BLaER1 treated with 17β-estradiol and CSF1 and Interleukin-3, amounts not matched to agents 10 nM and 100 nM (cell line): ENCODE measurements at regions not wholly inside any gene's neighbourhood (a gene's known extent, or its start where the extent isn't known, plus 50 kb on each side); places are given as distances from the start of the nearest gene placed in this dataset.

Experiments used
- H3K27ac ChIP-seq, 11 experiments: shearing (Covaris generic); formaldehyde crosslinking; 2 replicates each; pipeline ENCODE4 v1.8.1; 2022
- H3K27me3 ChIP-seq, 11 experiments: shearing (Covaris generic); formaldehyde crosslinking; 2 replicates each; pipeline ENCODE4 v1.8.1; 2022
- H3K36me3 ChIP-seq, 11 experiments: shearing (Covaris generic); formaldehyde crosslinking; 2 replicates each; pipeline ENCODE4 v1.8.1; 2022
- H3K4me1 ChIP-seq, 10 experiments: shearing (Covaris generic); formaldehyde crosslinking; 2 replicates each; pipeline ENCODE4 v1.8.1; 2022
- H3K4me2 ChIP-seq, 11 experiments: shearing (Covaris generic); formaldehyde crosslinking; 2 replicates each; pipeline ENCODE4 v1.8.1; 2022
- H3K4me3 ChIP-seq, 10 experiments: shearing (Covaris generic); formaldehyde crosslinking; 2 replicates each; pipeline ENCODE4 v1.8.1; 2022
- H3K9ac ChIP-seq, 11 experiments: shearing (Covaris generic); formaldehyde crosslinking; 2 replicates each; pipeline ENCODE4 v1.8.1; 2022
- H3K9me3 ChIP-seq, 11 experiments: shearing (Covaris generic); formaldehyde crosslinking; replicated peaks in 1 of 11; 2 replicates each; pipeline ENCODE4 v1.8.1; 2022
- H4K20me1 ChIP-seq, 11 experiments: shearing (Covaris generic); formaldehyde crosslinking; 2 replicates each; pipeline ENCODE4 v1.8.1; 2022
- Cebpa-rat ChIP-seq, 11 experiments: shearing (Covaris generic); IDR thresholded peaks; 2 replicates each; pipeline ENCODE4 v1.8.1; 2022

DNA sequence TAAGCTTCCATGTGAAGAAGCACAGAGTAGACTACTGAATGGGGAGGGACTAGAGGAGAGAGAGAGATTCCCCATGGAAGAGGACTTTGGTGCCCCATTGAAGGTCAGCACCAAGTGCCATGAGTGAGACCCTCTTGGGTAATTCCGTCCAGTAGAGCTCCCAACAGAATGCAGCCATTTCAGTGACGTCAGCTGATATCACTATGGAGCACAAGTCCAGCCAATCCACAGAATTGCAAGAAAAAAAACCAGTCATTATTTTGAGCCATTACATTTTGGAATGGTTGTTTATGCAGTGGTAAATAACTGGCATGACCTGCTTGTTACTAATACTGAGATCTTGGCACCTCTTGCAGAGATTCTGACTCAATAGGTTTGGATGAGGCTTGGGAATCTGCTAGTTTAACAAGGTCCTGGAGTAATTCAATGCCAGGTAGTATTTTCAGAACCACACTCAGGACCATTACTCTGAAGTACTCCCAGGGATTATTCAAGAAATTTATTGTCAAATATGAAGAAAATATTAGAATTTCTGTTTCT is 52.6 kb upstream of the SP8 start:
- H3K4me1 ChIP-seq, result no peaks in the 10 kb centered on the region
- H3K9ac ChIP-seq, result no peak overlapping the region
- peaks cover 0 to 6% (median 0%) of the 10 kb centered on the region in 11 experiments; a peak in 1 of 22 replicates for H3K9me3 ChIP-seq
- no peak overlapping the region for H3K4me3 ChIP-seq
- no peaks in the 10 kb centered on the region for H3K36me3 ChIP-seq
- TF ChIP-seq Cebpa-rat (IDR thresholded peaks at IDR 0.05), result no peak
- H4K20me1 ChIP-seq, result no peaks in the 10 kb centered on the region
- no peaks in the 10 kb centered on the region for H3K27me3 ChIP-seq
- H3K27ac ChIP-seq, result no peak overlapping the region
- no peak overlapping the region for H3K4me2 ChIP-seq

DNA sequence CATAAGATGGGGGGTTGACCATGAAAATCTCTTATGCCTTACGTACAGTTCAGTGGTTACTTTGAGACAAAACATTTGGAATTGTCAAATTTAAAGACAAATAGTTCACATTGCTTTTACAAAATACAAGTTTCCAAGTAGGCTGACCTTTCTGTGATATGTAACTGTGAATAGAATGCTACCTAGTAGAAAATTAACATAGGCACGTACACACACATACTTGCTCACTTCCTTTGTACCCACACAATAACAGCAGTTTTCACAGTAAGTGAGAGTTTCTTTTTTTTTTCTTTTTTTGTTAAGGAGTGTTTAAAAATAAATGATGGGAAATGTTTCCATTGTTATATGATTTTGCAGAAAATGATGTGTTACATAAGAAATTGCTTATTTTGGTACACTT is 53.3 kb upstream of the SP8 start:
- Histone ChIP-seq H3K9ac (no peak overlapping the region), H3K4me3 (no peak overlapping the region), H3K4me2 (no peak overlapping the region), H3K4me1 (no peaks in the 10 kb centered on the region), H3K9me3 (peaks cover 0 to 6% (median 0%) of the 10 kb centered on the region in 11 experiments; a peak in 1 of 22 replicates), H3K36me3 (no peaks in the 10 kb centered on the region), H3K27ac (no peak overlapping the region), H4K20me1 (no peaks in the 10 kb centered on the region), H3K27me3 (no peaks in the 10 kb centered on the region)
- TF ChIP-seq Cebpa-rat (IDR thresholded peaks at IDR 0.05), result no peak

DNA sequence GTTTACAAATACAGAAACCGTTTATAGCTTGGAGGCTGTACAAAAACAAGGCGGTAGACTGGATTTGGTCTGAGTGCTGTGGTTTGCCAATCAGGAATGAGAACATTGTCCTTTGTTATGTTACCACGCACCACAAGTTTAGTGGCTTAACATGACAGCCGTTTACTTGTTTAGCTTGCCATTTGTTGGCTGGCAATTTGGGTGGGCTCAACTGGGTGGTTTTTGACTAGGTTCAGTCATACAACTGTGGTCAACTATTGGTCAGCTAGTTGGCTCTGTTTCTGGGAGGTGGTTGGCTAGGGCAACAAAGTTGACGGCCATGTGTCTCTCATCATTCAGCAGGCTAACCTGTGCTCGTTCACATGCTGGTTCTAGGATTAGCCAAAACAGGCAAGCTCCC is 60.1 kb upstream of the SP8 start:
- Histone ChIP-seq H3K9ac (no peak overlapping the region), H3K4me2 (no peak overlapping the region), H3K27ac (no peak overlapping the region), H3K9me3 (no peaks in the 10 kb centered on the region), H3K4me3 (no peak overlapping the region), H3K36me3 (no peaks in the 10 kb centered on the region), H3K4me1 (no peaks in the 10 kb centered on the region), H4K20me1 (no peaks in the 10 kb centered on the region), H3K27me3 (no peaks in the 10 kb centered on the region)
- no peak for TF ChIP-seq Cebpa-rat (IDR thresholded peaks at IDR 0.05)

DNA sequence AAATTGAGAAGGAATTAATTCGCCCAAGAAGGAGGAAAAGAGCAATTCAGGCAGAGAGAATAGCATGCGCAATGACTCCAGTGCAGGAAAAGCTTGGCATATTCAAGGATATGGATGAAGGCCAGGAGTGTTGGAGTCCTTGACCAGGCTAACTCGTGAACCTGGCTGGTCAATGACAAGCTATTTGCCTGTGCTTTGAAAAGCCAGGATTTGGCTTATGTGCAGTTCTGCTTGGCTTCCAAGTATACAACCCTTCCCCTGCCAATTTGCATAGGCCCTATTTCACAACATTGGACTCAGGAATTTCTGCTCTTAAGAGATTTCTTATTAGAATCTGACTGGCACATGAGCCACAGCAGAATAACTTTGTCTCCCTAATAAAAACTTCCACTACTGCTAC is 72.3 kb upstream of the SP8 start:
- no peak overlapping the region for H3K4me2 ChIP-seq
- TF ChIP-seq Cebpa-rat (IDR thresholded peaks at IDR 0.05), result no peak
- no peaks in the 10 kb centered on the region for H3K36me3 ChIP-seq
- no peaks in the 10 kb centered on the region for H3K4me1 ChIP-seq
- no peak overlapping the region for H3K27ac ChIP-seq
- H3K27me3 ChIP-seq, result no peaks in the 10 kb centered on the region
- H4K20me1 ChIP-seq, result no peaks in the 10 kb centered on the region
- no peaks in the 10 kb centered on the region for H3K9me3 ChIP-seq
- H3K4me3 ChIP-seq, result no peak overlapping the region
- H3K9ac ChIP-seq, result no peak overlapping the region

DNA sequence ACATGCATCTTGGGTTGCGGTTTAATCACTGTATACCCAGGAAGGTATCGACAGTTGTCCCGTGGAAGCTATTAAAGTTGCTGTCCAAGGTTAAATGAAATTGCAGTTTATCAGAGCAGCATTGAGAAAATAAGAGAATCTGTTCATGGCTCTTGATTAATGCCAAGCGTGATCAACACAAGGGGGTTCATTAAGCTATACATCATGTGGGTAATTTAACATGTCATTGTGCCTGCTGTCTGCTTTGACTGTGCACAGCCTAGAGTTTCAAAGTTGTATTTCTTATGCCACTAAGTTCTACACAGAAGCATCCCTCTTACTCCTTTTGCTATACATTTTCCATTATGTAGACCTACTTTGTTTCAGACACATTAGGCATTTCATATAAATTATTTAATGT is 74.8 kb upstream of the SP8 start:
- no peaks in the 10 kb centered on the region for H4K20me1 ChIP-seq
- H3K9ac ChIP-seq, result no peak overlapping the region
- no peaks in the 10 kb centered on the region for H3K4me1 ChIP-seq
- H3K27ac ChIP-seq, result no peak overlapping the region
- no peak for TF ChIP-seq Cebpa-rat (IDR thresholded peaks at IDR 0.05)
- no peak overlapping the region for H3K4me3 ChIP-seq
- H3K4me2 ChIP-seq, result no peak overlapping the region
- H3K27me3 ChIP-seq, result no peaks in the 10 kb centered on the region
- H3K36me3 ChIP-seq, result no peaks in the 10 kb centered on the region
- H3K9me3 ChIP-seq, result no peaks in the 10 kb centered on the region

DNA sequence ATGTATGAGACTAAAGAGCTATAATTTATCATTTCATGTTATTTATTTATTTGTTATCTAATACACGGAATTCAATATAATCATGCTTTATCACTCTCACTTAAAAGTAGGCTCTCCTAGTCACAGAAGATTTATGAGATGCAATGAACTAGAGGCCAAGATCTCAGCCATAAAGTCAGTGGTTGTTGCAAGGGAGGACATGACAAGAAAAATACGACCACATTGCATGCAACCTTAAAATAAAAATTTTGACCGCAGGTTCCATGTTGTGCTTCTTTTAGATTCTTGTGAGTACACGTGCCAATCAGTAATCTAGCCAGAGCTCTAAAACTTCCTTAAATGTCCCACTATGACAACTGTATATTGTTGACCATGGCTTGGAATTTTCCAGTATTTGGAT is 75.9 kb upstream of the SP8 start:
- Histone ChIP-seq H3K4me3 (no peak overlapping the region), H4K20me1 (no peaks in the 10 kb centered on the region), H3K9me3 (no peaks in the 10 kb centered on the region), H3K4me1 (no peaks in the 10 kb centered on the region), H3K9ac (no peak overlapping the region), H3K27ac (no peak overlapping the region), H3K27me3 (no peaks in the 10 kb centered on the region), H3K4me2 (no peak overlapping the region), H3K36me3 (no peaks in the 10 kb centered on the region)
- TF ChIP-seq Cebpa-rat (IDR thresholded peaks at IDR 0.05), result no peak

DNA sequence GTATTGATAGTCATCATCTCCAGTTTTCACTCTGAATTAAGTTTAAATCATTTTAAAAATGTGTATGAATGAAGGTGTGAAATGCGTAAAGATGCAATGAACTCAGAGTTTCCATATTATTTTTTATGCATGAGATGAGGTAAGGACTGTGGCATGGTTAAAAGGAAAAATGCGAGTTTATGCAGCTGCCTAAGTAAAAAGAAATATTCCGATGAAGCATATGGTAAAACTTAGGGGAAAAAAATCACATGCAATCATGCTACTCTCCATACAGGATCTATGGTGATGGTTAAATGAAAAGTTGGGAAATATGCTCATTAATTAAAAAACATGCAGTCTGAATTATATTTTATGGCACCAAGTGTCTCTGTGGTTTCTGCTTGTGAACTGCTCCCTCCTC is 77.5 kb upstream of the SP8 start:
- H3K36me3 ChIP-seq, result no peaks in the 10 kb centered on the region
- H3K9me3 ChIP-seq, result no peaks in the 10 kb centered on the region
- no peak for TF ChIP-seq Cebpa-rat (IDR thresholded peaks at IDR 0.05)
- no peak overlapping the region for H3K4me3 ChIP-seq
- H4K20me1 ChIP-seq, result no peaks in the 10 kb centered on the region
- H3K4me1 ChIP-seq, result no peaks in the 10 kb centered on the region
- H3K27ac ChIP-seq, result no peak overlapping the region
- H3K4me2 ChIP-seq, result no peak overlapping the region
- no peak overlapping the region for H3K9ac ChIP-seq
- H3K27me3 ChIP-seq, result no peaks in the 10 kb centered on the region

DNA sequence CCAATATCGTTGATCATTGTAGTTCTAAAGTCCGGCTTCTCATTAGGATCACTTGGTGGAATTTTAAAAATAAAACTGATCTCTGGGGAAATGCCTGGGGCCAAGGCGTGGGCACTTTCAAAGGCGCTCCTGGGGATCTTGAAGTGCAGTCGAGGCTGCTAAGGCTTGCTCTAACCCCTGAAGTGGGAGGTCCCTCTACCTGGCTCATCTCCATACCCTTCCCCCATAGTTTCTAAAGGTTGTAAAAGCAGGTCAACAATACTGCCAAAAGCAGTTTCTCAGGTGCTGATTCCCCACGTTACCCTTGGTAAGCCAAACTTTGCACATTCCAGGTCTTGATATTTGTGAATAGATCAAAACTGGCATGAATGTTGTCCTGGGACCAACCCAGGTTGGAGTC is 79.0 kb upstream of the SP8 start:
- Histone ChIP-seq H3K9me3 (no peaks in the 10 kb centered on the region), H4K20me1 (no peaks in the 10 kb centered on the region), H3K36me3 (no peaks in the 10 kb centered on the region), H3K9ac (no peak overlapping the region), H3K4me2 (no peak overlapping the region), H3K4me1 (no peaks in the 10 kb centered on the region), H3K4me3 (no peak overlapping the region), H3K27me3 (no peaks in the 10 kb centered on the region), H3K27ac (no peak overlapping the region)
- no peak for TF ChIP-seq Cebpa-rat (IDR thresholded peaks at IDR 0.05)

DNA sequence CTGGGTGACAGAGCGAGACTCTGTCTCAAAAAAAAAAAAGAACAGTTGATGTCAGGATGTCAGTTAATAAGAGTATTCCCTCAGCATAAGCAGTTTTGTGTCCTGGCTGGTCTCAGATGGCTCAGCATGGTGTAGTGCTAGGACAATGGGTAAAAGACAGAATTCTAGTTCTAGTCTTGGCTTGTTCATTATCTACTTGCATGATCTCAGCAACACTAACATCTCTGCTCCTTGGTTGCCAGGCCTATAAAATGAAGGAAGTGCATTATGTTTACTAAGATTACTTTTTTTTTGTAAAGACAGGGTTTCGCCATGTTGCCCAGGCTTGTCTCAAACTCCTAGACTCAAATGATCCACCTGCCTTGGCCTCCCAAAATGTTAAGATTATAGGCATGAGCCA is 84.3 kb upstream of the SP8 start:
- no peak overlapping the region for H3K4me2 ChIP-seq
- no peak for TF ChIP-seq Cebpa-rat (IDR thresholded peaks at IDR 0.05)
- no peak overlapping the region for H3K9ac ChIP-seq
- H3K4me3 ChIP-seq, result no peak overlapping the region
- H3K36me3 ChIP-seq, result no peaks in the 10 kb centered on the region
- no peaks in the 10 kb centered on the region for H4K20me1 ChIP-seq
- H3K27ac ChIP-seq, result no peak overlapping the region
- no peaks in the 10 kb centered on the region for H3K27me3 ChIP-seq
- H3K9me3 ChIP-seq, result no peaks in the 10 kb centered on the region
- no peaks in the 10 kb centered on the region for H3K4me1 ChIP-seq

DNA sequence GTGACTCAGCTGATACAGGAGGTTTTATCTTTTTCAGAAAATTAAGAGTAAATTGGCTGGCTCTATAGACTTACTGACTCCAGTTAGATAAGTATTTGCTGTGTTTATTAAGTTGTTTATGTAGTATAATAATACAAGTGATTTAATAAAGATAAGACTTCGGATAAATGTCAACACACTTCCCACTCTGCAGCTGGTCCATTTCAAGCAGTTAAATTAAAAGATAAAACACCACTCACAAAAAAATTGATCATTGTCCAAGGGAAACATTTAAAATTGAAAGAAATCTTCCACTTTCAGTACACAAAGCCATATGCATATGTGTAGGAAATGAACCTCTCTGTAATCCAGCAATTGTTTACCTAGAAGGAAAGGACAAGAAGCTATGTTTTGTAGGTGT is 106.1 kb upstream of the SP8 start:
- Histone ChIP-seq H3K27me3 (no peaks in the 10 kb centered on the region), H3K36me3 (no peaks in the 10 kb centered on the region), H3K4me3 (no peak overlapping the region), H4K20me1 (no peaks in the 10 kb centered on the region), H3K9ac (no peak overlapping the region), H3K27ac (no peak overlapping the region), H3K9me3 (peaks cover 7 to 16% (median 12%) of the 10 kb centered on the region in 11 experiments; a peak in 21 of 22 replicates), H3K4me1 (peaks cover 0 to 11% (median 0%) of the 10 kb centered on the region in 10 experiments; a peak in 3 of 20 replicates), H3K4me2 (no peak overlapping the region)
- no peak for TF ChIP-seq Cebpa-rat (IDR thresholded peaks at IDR 0.05)
